Neural progenitor cell (in vitro differentiated cells): ENCODE measurements at regions not wholly inside any gene's neighbourhood (a gene's known extent, or its start where the extent isn't known, plus 50 kb on each side); places are given as distances from the start of the nearest gene placed in this dataset.

Experiments
- EZH2 ChIP-seq: fragments of 200-600 bp; sonication (generic); IDR thresholded peaks from 2 replicates; pipeline ENCODE4 v1.6.1; 2017; ENCODE audit warnings: antibody characterized with exemption, mild to moderate bottlenecking, moderate library complexity
- EZH2phosphoT487 ChIP-seq: fragments of 200-600 bp; sonication (generic); IDR thresholded peaks from 2 replicates; pipeline ENCODE4 v1.6.1; 2017; ENCODE audit warnings: antibody characterized with exemption
- TF ChIP-seq, protein P1 (sequence below): fragments of 200-600 bp; sonication (generic); IDR thresholded peaks from 2 replicates; pipeline ENCODE4 v1.5.1; 2017; ENCODE audit warnings: antibody characterized with exemption, mild to moderate bottlenecking

GRCh38 chr14:82387699-82388098, 854.0 kb upstream of the SEL1L start:
- TF ChIP-seq, protein P1, sequence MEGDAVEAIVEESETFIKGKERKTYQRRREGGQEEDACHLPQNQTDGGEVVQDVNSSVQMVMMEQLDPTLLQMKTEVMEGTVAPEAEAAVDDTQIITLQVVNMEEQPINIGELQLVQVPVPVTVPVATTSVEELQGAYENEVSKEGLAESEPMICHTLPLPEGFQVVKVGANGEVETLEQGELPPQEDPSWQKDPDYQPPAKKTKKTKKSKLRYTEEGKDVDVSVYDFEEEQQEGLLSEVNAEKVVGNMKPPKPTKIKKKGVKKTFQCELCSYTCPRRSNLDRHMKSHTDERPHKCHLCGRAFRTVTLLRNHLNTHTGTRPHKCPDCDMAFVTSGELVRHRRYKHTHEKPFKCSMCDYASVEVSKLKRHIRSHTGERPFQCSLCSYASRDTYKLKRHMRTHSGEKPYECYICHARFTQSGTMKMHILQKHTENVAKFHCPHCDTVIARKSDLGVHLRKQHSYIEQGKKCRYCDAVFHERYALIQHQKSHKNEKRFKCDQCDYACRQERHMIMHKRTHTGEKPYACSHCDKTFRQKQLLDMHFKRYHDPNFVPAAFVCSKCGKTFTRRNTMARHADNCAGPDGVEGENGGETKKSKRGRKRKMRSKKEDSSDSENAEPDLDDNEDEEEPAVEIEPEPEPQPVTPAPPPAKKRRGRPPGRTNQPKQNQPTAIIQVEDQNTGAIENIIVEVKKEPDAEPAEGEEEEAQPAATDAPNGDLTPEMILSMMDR = no peak
- TF ChIP-seq EZH2phosphoT487 = no peak
- TF ChIP-seq EZH2 = no peak
